CD4-positive, alpha-beta T cell treated with Interleukin-10 for 1 hour (primary cell): ENCODE measurements at regions not wholly inside any gene's neighbourhood (a gene's known extent, or its start where the extent isn't known, plus 50 kb on each side); places are given as distances from the start of the nearest gene placed in this dataset.
"Not testable (repeated sequence)": the region's sequence is repeated elsewhere in the genome, so short reads cannot be mapped to it uniquely, and the experiment has no call there.

Source experiments
- DNase-seq: peaks from one replicate; pipeline ENCODE4 v3.0.0-alpha.2; 2020

GRCh38 chr10:23657677-23658076 is 218.8 kb downstream of the OTUD1 start:
- DNase-seq = no peak

GRCh38 chr10:23671866-23672265 is 233.0 kb downstream of the OTUD1 start:
- DNase-seq = not testable (repeated sequence)

- no peak for DNase-seq
These were observed 236.7 kb downstream of the OTUD1 start for GRCh38 chr10:23675585-23675984.

- no peak for DNase-seq
These were observed 237.4 kb downstream of the OTUD1 start for GRCh38 chr10:23676296-23676695.

- DNase-seq = no peak
These were observed 247.8 kb downstream of the OTUD1 start for GRCh38 chr10:23686722-23687121.

- DNase-seq = no peak
These were observed 253.9 kb downstream of the OTUD1 start for GRCh38 chr10:23692736-23693135.

- no peak for DNase-seq
These were observed 254.6 kb downstream of the OTUD1 start for GRCh38 chr10:23693501-23693901.

- DNase-seq = no peak
These were observed 255.1 kb downstream of the OTUD1 start for GRCh38 chr10:23693925-23694324.

- no peak for DNase-seq
These were observed 255.6 kb downstream of the OTUD1 start for GRCh38 chr10:23694446-23694920.

GRCh38 chr10:23694921-23695824 is 256.3 kb downstream of the OTUD1 start:
- DNase-seq = no peak

- DNase-seq = no peak
These were observed 257.0 kb downstream of the OTUD1 start for GRCh38 chr10:23695825-23696420.

- no peak for DNase-seq
These were observed 257.6 kb downstream of the OTUD1 start for GRCh38 chr10:23696476-23696875.

- peak; percentile 40 for DNase-seq
These were observed 264.1 kb downstream of the OTUD1 start for GRCh38 chr10:23702977-23703414.

GRCh38 chr10:23715363-23715762 is 276.5 kb downstream of the OTUD1 start:
- DNase-seq = no peak

GRCh38 chr10:23717913-23718312 is 279.0 kb downstream of the OTUD1 start:
- DNase-seq = no peak

GRCh38 chr10:23718946-23719345 is 280.1 kb downstream of the OTUD1 start:
- DNase-seq = no peak

GRCh38 chr10:23723796-23724195 is 284.9 kb downstream of the OTUD1 start:
- DNase-seq = no peak

GRCh38 chr10:23725548-23725947 is 286.7 kb downstream of the OTUD1 start:
- no peak for DNase-seq

- no peak for DNase-seq
These were observed 303.5 kb downstream of the OTUD1 start for GRCh38 chr10:23742368-23742767.

GRCh38 chr10:23742807-23743206 is 303.9 kb downstream of the OTUD1 start:
- no peak for DNase-seq

GRCh38 chr10:23754179-23754578 is 315.3 kb downstream of the OTUD1 start:
- DNase-seq = no peak

GRCh38 chr10:23754941-23755340 is 316.1 kb downstream of the OTUD1 start:
- DNase-seq = no peak

- no peak for DNase-seq
These were observed 316.7 kb downstream of the OTUD1 start for GRCh38 chr10:23755556-23755955.

- no peak for DNase-seq
These were observed 329.4 kb downstream of the OTUD1 start for GRCh38 chr10:23768281-23768680.
